IgD-negative memory B cell (primary cell): ENCODE measurements at regions not wholly inside any gene's neighbourhood (a gene's known extent, or its start where the extent isn't known, plus 50 kb on each side); places are given as distances from the start of the nearest gene placed in this dataset.
"Not testable (repeated sequence)": the region's sequence is repeated elsewhere in the genome, so short reads cannot be mapped to it uniquely, and the experiment has no call there.

Source experiments
- H3K27ac Mint-ChIP-seq, 3 donors: one replicate each; pipeline ENCODE4 v1.8.0; 2020 to 2022; ENCODE audit warnings: mild to moderate bottlenecking in 3 of 3, mixed read lengths in 3 of 3, moderate library complexity in 1 of 3
- H3K27me3 Mint-ChIP-seq: one replicate; pipeline ENCODE4 v1.8.0; 2021; ENCODE audit warnings: mixed read lengths
- H3K36me3 Mint-ChIP-seq: one replicate; pipeline ENCODE4 v1.8.0; 2020; ENCODE audit warnings: mild to moderate bottlenecking, mixed read lengths
- H3K4me1 Mint-ChIP-seq, 3 donors: one replicate each; pipeline ENCODE4 v1.8.0; 2020 to 2022; ENCODE audit warnings: mixed read lengths in 3 of 3, mild to moderate bottlenecking in 1 of 3
- H3K4me3 Mint-ChIP-seq, 4 donors: one replicate each; pipeline ENCODE4 v1.8.0; 2020 to 2022; ENCODE audit warnings: mild to moderate bottlenecking in 4 of 4, mixed read lengths in 4 of 4, moderate library complexity in 3 of 4
- H3K9me3 Mint-ChIP-seq, 3 donors: one replicate each; pipeline ENCODE4 v1.8.0; 2020 to 2021; ENCODE audit warnings: mixed read lengths in 3 of 3, mild to moderate bottlenecking in 1 of 3

GRCh38 chrX:137797926-137798325 lies 232.0 kb downstream of the ZIC3 start:
- H3K27ac Mint-ChIP-seq, result peak overlapping the region in 1 of 3 donors; percentile 17
- not testable (repeated sequence) for H3K27me3 Mint-ChIP-seq

DNA sequence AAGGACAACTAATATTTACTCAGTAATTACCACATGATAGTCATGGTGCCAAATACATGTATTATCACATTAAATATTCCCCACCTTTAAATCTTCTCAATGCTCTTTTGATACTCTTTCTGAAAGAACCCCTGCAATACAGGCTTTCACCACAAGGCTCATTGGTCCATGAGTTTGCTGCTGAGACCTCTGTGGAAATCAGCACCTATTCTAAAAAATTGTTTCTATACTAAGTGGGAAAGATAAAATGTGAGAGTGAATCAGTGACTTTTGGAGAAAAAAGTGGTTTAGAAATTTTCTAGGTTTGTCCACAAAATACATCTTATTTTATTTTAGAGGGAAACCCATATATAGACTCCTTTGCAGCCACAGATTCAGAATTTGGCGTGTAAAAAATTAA lies 257.3 kb downstream of the ZIC3 start:
- Mint-ChIP-seq H3K9me3 (peaks cover 0 to 7% (median 4%) of the 10 kb centered on the region in 3 donors), H3K36me3 (no peaks in the 10 kb centered on the region), H3K4me1 (no peaks in the 10 kb centered on the region), H3K27ac (no peak overlapping the region), H3K27me3 (no peaks in the 10 kb centered on the region), H3K4me3 (no peak overlapping the region)

More at GRCh38 chrX:137797926-137798325, 232.0 kb downstream of the ZIC3 start:
- not testable (repeated sequence) for H3K4me1 Mint-ChIP-seq, H3K4me3 Mint-ChIP-seq, H3K9me3 Mint-ChIP-seq, H3K36me3 Mint-ChIP-seq

DNA sequence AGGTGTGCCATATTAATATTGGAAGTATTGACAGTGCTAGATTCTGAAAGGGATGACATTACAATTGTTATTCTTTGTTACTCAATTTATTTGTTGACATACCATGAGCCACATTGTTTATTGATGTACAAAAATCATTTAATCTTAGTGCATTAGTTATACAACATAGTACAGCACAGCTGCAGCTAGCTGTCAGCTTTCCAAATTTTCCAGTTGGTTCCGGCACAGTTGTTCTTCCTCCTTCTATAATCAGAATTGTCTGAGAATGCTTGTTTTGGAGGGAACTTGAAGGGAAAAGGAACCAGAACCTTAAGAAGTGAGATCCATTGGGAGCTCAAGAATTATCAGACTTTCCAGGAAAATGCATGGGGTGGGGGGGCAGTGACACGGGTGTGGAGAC lies 281.4 kb downstream of the ZIC3 start:
- Mint-ChIP-seq H3K4me3 (no peak overlapping the region), H3K27me3 (no peaks in the 10 kb centered on the region), H3K27ac (no peak overlapping the region), H3K4me1 (no peaks in the 10 kb centered on the region), H3K36me3 (no peaks in the 10 kb centered on the region), H3K9me3 (peaks cover 1 to 4% (median 2%) of the 10 kb centered on the region in 3 donors)

DNA sequence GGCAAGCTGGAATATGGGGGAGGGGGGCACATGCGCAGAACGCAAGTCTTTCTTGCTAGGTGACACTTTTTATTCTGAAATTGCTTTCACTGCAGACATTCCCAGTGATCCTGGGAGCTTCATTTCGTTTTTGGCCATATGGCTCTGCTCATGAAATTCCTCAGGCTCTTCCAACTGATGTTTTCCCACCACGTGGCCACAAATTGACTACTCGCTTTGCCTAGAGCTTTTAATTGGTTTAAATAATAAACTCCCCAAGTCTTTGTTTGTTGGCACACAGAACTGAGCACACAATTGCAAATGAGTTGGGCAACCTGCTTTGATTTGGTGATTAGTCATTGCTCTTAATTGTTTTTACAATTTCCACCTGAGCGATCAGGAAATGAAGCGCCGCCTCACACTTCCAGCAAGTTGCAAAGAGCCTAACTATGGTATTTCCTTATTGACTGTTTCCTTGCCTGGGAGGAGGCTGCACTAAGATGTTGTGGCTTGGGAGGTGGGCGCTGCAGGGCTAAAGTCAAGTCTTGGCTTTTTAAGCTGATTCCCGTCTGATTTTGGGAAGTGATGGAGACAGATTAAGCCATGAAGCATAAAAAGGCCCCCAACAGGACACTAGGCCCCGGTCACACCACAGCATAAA lies 282.5 kb downstream of the ZIC3 start:
- Mint-ChIP-seq H3K4me3 (no peak overlapping the region), H3K9me3 (peaks cover 0 to 4% (median 1%) of the 10 kb centered on the region in 3 donors), H3K27ac (no peak overlapping the region), H3K36me3 (no peaks in the 10 kb centered on the region), H3K27me3 (no peaks in the 10 kb centered on the region), H3K4me1 (no peaks in the 10 kb centered on the region)

GRCh38 chrX:137852502-137852901 lies 286.6 kb downstream of the ZIC3 start:
- Mint-ChIP-seq H3K4me3 (no peak overlapping the region), H3K27ac (no peak overlapping the region), H3K36me3 (no peaks in the 10 kb centered on the region), H3K4me1 (no peaks in the 10 kb centered on the region), H3K9me3 (peaks cover 0 to 2% (median 0%) of the 10 kb centered on the region in 3 donors), H3K27me3 (no peaks in the 10 kb centered on the region)

DNA sequence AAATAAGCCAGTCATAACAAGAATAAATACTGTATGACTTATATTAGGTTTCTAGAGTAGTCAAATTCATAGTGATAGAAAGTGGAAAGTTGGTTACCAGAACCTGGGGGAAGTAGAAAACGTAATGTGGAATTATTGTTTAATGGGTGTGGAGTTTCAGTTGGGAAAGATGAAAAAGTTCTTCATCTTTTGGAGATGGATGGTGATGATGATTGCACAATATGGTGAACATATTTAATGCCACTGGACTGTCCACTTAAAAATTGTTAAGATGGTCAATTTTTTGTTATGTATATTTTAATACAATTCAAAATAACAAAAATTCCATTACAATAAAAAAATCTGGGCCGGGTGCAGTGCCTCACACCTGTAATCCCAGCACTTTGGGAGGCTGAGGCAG lies 289.6 kb downstream of the ZIC3 start:
- no peaks in the 10 kb centered on the region for H3K27me3 Mint-ChIP-seq
- H3K4me1 Mint-ChIP-seq, result no peaks in the 10 kb centered on the region
- H3K4me3 Mint-ChIP-seq, result no peak overlapping the region
- H3K36me3 Mint-ChIP-seq, result no peaks in the 10 kb centered on the region
- no peak overlapping the region for H3K27ac Mint-ChIP-seq
- no peaks in the 10 kb centered on the region for H3K9me3 Mint-ChIP-seq

GRCh38 chrX:137858106-137858505 lies 292.2 kb downstream of the ZIC3 start:
- Mint-ChIP-seq H3K4me3 (no peak overlapping the region), H3K27ac (peak overlapping the region in 1 of 3 donors; percentile 3), H3K36me3 (no peaks in the 10 kb centered on the region), H3K9me3 (no peaks in the 10 kb centered on the region), H3K27me3 (no peaks in the 10 kb centered on the region), H3K4me1 (no peaks in the 10 kb centered on the region)

DNA sequence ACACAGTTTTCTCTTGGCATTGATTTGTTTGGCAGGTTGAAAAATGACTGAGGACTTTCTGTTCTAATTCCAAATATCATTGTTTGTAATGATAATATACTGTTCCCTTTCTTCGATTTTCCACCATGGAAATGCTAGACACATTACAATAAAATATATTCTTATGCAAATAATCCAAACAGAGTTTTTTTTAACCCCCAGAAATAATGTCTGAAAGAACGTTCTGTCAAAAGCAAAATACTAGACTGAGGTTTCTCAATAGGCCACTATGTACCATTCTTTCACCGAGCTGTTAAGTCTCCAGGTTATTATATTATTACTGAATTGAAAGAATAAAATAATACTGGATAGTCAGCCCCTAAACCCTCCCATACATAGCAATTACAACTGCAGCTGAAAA lies 312.5 kb downstream of the ZIC3 start:
- Mint-ChIP-seq H3K9me3 (peaks cover 0 to 3% (median 2%) of the 10 kb centered on the region in 3 donors), H3K36me3 (no peaks in the 10 kb centered on the region), H3K4me1 (no peaks in the 10 kb centered on the region), H3K27me3 (no peaks in the 10 kb centered on the region), H3K4me3 (no peak overlapping the region), H3K27ac (no peak overlapping the region)

DNA sequence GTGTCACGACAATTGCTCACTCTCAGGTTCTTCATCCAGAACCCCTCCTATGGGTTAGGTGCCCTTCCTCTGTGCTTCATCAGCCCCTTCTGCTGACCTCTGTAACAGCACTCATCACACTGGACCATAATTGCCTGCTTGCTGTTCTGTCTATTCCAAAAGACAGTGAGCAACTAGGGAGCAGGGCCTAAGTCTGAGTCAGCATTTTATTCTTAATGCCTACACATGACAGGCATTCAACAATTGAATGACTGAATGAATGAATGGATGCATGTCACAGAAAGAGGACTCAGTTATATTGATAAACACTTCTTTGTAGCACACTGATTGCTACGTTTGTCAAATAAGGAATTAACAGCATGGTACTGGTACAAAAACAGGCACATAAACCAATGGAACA lies 317.0 kb downstream of the ZIC3 start:
- no peak overlapping the region for H3K4me3 Mint-ChIP-seq

GRCh38 chrX:137884813-137885212 lies 318.9 kb downstream of the ZIC3 start:
- H3K27me3 Mint-ChIP-seq, H3K4me3 Mint-ChIP-seq, H3K4me1 Mint-ChIP-seq, H3K36me3 Mint-ChIP-seq, H3K27ac Mint-ChIP-seq: not testable (repeated sequence)
- peaks cover 0 to 11% (median 3%) of the 10 kb centered on the region in 3 donors for H3K9me3 Mint-ChIP-seq

More for the DNA sequence above, 317.0 kb downstream of the ZIC3 start:
- H3K27ac Mint-ChIP-seq, result no peak overlapping the region
- H3K27me3 Mint-ChIP-seq, result no peaks in the 10 kb centered on the region
- H3K4me1 Mint-ChIP-seq, result no peaks in the 10 kb centered on the region
- peaks cover 0 to 11% (median 5%) of the 10 kb centered on the region in 3 donors for H3K9me3 Mint-ChIP-seq
- no peaks in the 10 kb centered on the region for H3K36me3 Mint-ChIP-seq

DNA sequence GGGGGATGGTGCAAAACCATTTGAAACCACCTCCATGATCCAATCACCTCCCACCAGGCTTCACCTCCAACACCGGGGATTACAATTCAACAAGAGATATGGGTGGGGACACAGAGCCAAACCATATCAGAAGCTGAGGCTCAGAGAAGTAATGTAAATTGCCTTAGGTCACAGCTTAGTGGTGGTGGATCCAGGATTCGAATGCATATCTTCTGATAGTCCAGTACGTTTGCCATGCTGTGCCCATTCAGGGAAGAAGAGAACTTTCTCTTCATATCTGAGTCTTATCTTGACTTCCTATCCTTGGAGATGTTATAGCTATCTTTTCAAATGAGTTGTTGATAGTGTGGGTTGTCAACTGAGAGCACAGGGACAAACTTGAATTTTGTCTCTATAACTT lies 325.5 kb downstream of the ZIC3 start:
- Mint-ChIP-seq H3K4me1 (peaks cover 0 to 3% (median 0%) of the 10 kb centered on the region in 3 donors), H3K27ac (no peak overlapping the region), H3K9me3 (peaks cover 2 to 9% (median 3%) of the 10 kb centered on the region in 3 donors), H3K36me3 (no peaks in the 10 kb centered on the region), H3K4me3 (no peak overlapping the region), H3K27me3 (no peaks in the 10 kb centered on the region)

GRCh38 chrX:137896123-137896522 lies 330.2 kb downstream of the ZIC3 start:
- Mint-ChIP-seq H3K27me3 (no peaks in the 10 kb centered on the region), H3K27ac (no peak overlapping the region), H3K4me1 (peaks cover 0 to 3% (median 0%) of the 10 kb centered on the region in 3 donors), H3K4me3 (no peak overlapping the region), H3K9me3 (peaks cover 2 to 12% (median 3%) of the 10 kb centered on the region in 3 donors), H3K36me3 (no peaks in the 10 kb centered on the region)

- H3K27me3 Mint-ChIP-seq, result no peaks in the 10 kb centered on the region
Measured at GRCh38 chrX:137915466-137915865, 349.5 kb downstream of the ZIC3 start.

DNA sequence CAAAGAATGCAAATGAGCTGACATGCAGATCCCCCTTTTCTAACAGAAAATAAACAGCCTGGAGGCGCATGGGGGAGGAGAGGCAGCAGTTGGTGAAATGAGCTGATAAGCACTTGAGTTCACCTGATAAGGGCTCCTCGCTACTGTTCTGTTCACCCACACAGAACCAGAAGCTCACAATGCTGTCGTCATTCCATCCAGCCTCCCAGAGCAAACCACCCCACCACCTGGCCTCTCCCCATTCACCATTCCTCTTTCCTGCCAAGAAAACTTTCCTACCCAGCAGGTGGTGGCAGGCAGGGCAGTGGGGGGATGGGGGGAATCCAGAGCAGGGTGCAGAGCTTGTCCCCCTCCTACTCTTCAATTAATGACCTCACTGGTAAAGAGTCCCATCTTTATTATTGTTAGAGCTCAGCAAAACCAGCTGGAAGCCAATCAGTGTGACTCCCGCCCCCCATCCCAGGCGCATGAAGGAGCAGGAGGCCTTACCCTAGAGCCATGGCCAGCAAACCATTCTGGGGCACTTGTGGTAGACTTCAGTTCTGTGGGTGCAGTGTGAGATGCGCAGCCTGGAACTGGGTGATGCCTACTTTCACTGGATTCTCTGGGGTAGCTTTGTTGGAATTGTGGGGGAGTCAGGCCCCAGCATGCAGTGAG lies 350.3 kb downstream of the ZIC3 start:
- no peaks in the 10 kb centered on the region for H3K4me1 Mint-ChIP-seq
- no peaks in the 10 kb centered on the region for H3K9me3 Mint-ChIP-seq

More at GRCh38 chrX:137915466-137915865, 349.5 kb downstream of the ZIC3 start:
- no peak overlapping the region for H3K27ac Mint-ChIP-seq
- no peaks in the 10 kb centered on the region for H3K4me1 Mint-ChIP-seq
- H3K4me3 Mint-ChIP-seq, result no peak overlapping the region
- H3K9me3 Mint-ChIP-seq, result no peaks in the 10 kb centered on the region
- no peaks in the 10 kb centered on the region for H3K36me3 Mint-ChIP-seq

GRCh38 chrX:137926090-137926489 lies 360.2 kb downstream of the ZIC3 start:
- no peaks in the 10 kb centered on the region for H3K36me3 Mint-ChIP-seq
- H3K27me3 Mint-ChIP-seq, result no peaks in the 10 kb centered on the region
- peaks cover 0 to 2% (median 0%) of the 10 kb centered on the region in 3 donors for H3K9me3 Mint-ChIP-seq
- no peaks in the 10 kb centered on the region for H3K4me1 Mint-ChIP-seq
- H3K27ac Mint-ChIP-seq, result no peak overlapping the region
- H3K4me3 Mint-ChIP-seq, result no peak overlapping the region

More for the DNA sequence above, 350.3 kb downstream of the ZIC3 start:
- H3K27me3 Mint-ChIP-seq, result no peaks in the 10 kb centered on the region
- H3K27ac Mint-ChIP-seq, result no peak overlapping the region
- H3K36me3 Mint-ChIP-seq, result no peaks in the 10 kb centered on the region
- H3K4me3 Mint-ChIP-seq, result no peak overlapping the region

- no peaks in the 10 kb centered on the region for H3K36me3 Mint-ChIP-seq
- H3K9me3 Mint-ChIP-seq, result peaks cover 0 to 10% (median 7%) of the 10 kb centered on the region in 3 donors
- no peaks in the 10 kb centered on the region for H3K27me3 Mint-ChIP-seq
- no peak overlapping the region for H3K4me3 Mint-ChIP-seq
- H3K4me1 Mint-ChIP-seq, result no peaks in the 10 kb centered on the region
- H3K27ac Mint-ChIP-seq, result no peak overlapping the region
Measured at GRCh38 chrX:137929951-137930350, 364.0 kb downstream of the ZIC3 start.
